ENCODE measurements at regions not wholly inside any gene's neighbourhood (a gene's known extent, or its start where the extent isn't known, plus 50 kb on each side); places are given as distances from the start of the nearest gene placed in this dataset.
"Not testable (repeated sequence)": the region's sequence is repeated elsewhere in the genome, so short reads cannot be mapped to it uniquely, and the experiment has no call there.

- TF ChIP-seq CTCF, POLR2A (IDR thresholded peaks at IDR 0.05): not testable (repeated sequence)
Measured at GRCh38 chr20:30821615-30822014, 435.8 kb upstream of the DEFB115 start.

Data from tibial nerve (tissue), 3 donors.